Duodenal mucosa (tissue), 2 donors: ENCODE measurements at regions not wholly inside any gene's neighbourhood (a gene's known extent, or its start where the extent isn't known, plus 50 kb on each side); places are given as distances from the start of the nearest gene placed in this dataset.
"Not testable (repeated sequence)": the region's sequence is repeated elsewhere in the genome, so short reads cannot be mapped to it uniquely, and the experiment has no call there.

Source experiments
- H3K27ac ChIP-seq: one replicate; pipeline ENCODE4 v1.7.0; 2013; ENCODE audit warnings: low read depth, low read length
- H3K27me3 ChIP-seq, 2 donors: one replicate each; pipeline ENCODE4 v1.7.0; 2013; ENCODE audit warnings: low read length in 2 of 2, control low read depth in 1 of 2; ENCODE audit not compliant: insufficient read depth in 2 of 2, control insufficient read depth in 1 of 2
- H3K36me3 ChIP-seq, 2 donors: one replicate each; pipeline ENCODE4 v1.7.0; 2013; ENCODE audit warnings: low read length in 2 of 2, control low read depth in 1 of 2; ENCODE audit not compliant: insufficient read depth in 2 of 2, control insufficient read depth in 1 of 2
- H3K4me1 ChIP-seq, 2 donors: one replicate each; pipeline ENCODE4 v1.7.0; 2013; ENCODE audit warnings: low read length in 2 of 2, control low read depth in 1 of 2; ENCODE audit not compliant: insufficient read depth in 2 of 2, control insufficient read depth in 1 of 2
- H3K4me3 ChIP-seq, 2 donors: one replicate each; pipeline ENCODE4 v1.7.0; 2013; ENCODE audit warnings: low read length in 2 of 2, low read depth in 1 of 2
- H3K9ac ChIP-seq, 2 donors: one replicate each; pipeline ENCODE4 v1.7.0; 2013; ENCODE audit warnings: low read length in 2 of 2, low read depth in 1 of 2
- H3K9me3 ChIP-seq, 2 donors: one replicate each; pipeline ENCODE4 v1.7.0; 2013; ENCODE audit warnings: low read length in 2 of 2, control low read depth in 1 of 2; ENCODE audit not compliant: control insufficient read depth in 1 of 2

DNA sequence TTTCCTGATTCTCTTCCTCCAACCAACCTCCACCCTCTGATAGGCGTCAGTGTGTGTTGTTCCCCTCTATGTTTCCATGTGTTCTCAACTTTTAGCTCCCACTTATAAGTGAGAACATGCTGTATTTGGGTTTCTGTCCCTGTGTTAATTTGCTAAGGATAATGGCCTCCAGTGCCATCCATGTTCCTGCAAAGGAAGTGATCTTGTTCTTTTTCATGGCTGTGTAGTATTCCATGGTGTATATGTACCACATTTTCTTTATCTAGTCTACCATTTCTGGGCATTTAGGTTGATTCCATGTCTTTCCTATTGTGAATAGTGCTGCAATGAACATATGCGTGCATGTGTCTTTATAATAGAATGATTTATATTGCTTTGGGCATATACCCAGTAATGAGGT is 107.1 kb upstream of the CPHXL start:
- H3K4me1 ChIP-seq, H3K4me3 ChIP-seq, H3K9ac ChIP-seq, H3K9me3 ChIP-seq, H3K27ac ChIP-seq, H3K36me3 ChIP-seq, H3K27me3 ChIP-seq: not testable (repeated sequence)

DNA sequence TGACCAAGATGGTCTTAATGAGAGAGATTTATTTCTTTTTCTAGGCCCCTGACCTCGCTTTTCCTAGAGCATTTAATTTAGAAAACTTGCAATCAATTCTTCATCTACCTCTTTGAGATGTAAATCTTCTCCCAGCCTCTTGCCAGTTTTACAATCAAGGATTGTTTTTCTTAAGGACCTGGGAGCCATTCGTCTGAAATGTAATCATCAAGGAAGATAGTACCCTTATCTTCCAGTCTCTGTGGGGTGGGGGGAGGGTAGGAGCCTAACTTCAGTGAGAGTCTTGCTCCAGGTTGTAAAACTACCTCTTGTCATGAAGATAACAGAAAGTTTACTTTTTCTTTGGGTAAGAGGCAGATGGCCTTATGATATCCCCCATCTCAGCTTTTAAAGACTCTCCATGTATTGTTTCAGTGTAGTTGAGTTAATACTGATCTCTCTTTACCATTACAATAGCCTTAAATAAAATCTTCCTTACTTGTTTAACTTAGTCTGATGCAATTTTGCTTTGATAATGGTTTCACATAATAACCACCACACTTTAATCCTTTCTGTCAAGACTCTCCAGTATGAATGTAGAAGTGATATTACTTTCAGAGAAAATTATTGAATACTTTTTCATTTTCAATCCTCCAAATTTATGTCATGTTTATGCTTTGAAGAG is 110.2 kb upstream of the CPHXL start:
- H3K9me3 ChIP-seq: no peaks in the 10 kb centered on the region
- H3K27ac ChIP-seq: no peak overlapping the region
- H3K27me3 ChIP-seq: no peaks in the 10 kb centered on the region
- H3K36me3 ChIP-seq: no peaks in the 10 kb centered on the region
- H3K4me3 ChIP-seq: no peak overlapping the region
- peaks cover 0 to under 1% of the 10 kb centered on the region in 2 donors for H3K4me1 ChIP-seq
- no peak overlapping the region for H3K9ac ChIP-seq

DNA sequence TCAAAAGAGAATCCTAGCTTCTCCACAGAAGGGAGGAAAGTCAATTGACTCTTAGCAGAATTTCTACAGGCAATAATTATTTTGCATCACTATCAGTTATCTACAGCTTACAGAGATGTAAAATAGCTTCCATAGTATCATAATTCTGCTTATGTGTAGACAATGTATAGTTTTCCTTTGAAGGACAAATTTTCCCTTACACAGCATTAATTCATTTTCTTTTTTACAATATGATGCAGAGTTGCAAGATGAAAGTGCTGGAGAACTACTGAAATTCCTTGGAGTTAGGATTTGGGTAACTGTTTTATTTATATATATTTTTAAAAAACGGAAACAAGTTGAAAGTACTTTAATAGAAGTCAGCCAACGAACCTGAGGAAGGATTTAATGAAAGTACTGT is 111.0 kb upstream of the CPHXL start:
- Histone ChIP-seq H3K27ac (no peak overlapping the region), H3K4me1 (peaks cover 0 to 3% of the 10 kb centered on the region in 2 donors), H3K9me3 (no peaks in the 10 kb centered on the region), H3K27me3 (no peaks in the 10 kb centered on the region), H3K36me3 (no peaks in the 10 kb centered on the region), H3K9ac (no peak overlapping the region), H3K4me3 (no peak overlapping the region)

DNA sequence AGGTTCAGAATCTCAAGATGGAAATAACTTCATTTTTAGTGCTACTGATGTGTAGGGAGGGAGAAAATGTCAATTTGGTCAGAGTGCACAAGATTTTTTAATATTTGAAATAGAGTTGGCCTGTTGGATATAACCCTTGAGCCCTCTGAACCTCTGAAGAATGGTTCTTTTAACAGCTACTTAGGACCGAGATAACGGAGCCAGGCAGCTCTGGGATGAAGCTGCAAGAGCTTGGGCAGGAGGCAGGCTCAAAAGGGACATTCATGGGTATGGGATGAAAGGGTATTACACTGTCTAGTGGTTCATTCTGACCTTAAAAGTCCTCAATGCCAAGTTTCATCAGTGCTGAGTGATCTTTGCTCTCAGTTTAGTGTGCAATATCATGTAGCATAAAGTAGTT is 111.4 kb upstream of the CPHXL start:
- peaks cover 0 to 3% of the 10 kb centered on the region in 2 donors for H3K4me1 ChIP-seq
- no peaks in the 10 kb centered on the region for H3K9me3 ChIP-seq
- no peak overlapping the region for H3K9ac ChIP-seq
- H3K27ac ChIP-seq: no peak overlapping the region
- no peaks in the 10 kb centered on the region for H3K27me3 ChIP-seq
- H3K36me3 ChIP-seq: no peaks in the 10 kb centered on the region
- H3K4me3 ChIP-seq: no peak overlapping the region

DNA sequence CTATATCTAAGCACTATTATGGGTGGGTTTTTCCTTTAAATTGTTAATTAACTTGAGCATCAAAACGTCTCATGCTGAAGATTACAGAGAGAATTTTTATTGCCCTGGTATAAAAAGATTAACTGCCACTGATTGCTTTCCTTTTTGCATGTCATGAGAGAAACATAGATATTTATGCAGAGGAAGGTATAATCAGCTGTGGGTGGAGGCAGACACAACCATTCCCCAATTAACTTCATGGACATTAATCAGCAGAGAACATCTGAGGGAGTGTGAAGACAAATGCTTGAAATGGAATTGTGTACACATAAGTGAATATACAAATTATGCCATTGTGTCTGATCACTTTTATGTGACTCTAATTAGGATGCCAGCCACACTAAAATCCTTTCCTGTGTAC is 115.2 kb upstream of the CPHXL start:
- no peak overlapping the region for H3K27ac ChIP-seq
- H3K4me1 ChIP-seq: peaks cover 0 to 3% of the 10 kb centered on the region in 2 donors
- H3K9ac ChIP-seq: no peak overlapping the region
- H3K4me3 ChIP-seq: no peak overlapping the region
- H3K36me3 ChIP-seq: no peaks in the 10 kb centered on the region
- H3K9me3 ChIP-seq: no peaks in the 10 kb centered on the region
- H3K27me3 ChIP-seq: no peaks in the 10 kb centered on the region

DNA sequence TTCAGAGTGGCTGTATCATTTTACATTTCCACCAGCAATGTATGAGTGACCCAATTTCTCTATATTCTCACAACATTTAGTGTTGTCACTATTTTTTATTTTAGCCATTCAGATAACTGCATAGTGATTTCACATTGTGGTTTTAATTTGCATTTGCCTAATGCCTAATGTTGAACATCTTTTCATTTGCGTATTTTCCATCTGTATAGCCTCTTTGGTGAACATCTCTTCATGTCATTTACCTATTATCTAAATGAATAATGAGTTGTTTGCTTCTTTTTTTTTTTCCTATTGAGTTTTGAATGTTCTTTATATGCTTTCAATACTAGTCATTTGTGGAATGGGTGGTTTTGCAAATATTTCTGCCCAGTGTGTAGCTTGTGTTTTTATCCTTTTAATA is 120.9 kb upstream of the CPHXL start:
- Histone ChIP-seq H3K9me3 (no peaks in the 10 kb centered on the region), H3K36me3 (no peaks in the 10 kb centered on the region), H3K27ac (no peak overlapping the region), H3K4me1 (no peaks in the 10 kb centered on the region), H3K9ac (no peak overlapping the region), H3K4me3 (no peak overlapping the region), H3K27me3 (no peaks in the 10 kb centered on the region)

DNA sequence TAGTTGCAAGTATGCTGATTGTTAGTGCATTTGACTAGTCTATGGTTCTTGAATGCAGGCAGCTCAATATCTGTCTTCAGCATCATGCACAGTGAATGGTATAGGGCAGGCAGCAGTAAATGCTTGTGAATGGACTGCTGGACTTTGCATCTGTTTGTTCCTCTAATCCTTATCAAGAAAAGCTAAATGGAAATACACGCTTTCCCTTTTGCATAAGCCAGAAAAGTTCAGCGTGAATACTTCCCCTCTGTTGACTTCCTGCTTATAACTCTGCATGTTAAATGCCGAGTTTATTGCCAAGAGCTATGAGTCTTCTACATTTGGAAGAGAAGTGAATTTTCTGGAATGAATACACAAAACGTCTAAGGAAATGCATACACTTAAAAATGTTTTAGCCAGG is 127.9 kb upstream of the CPHXL start:
- Histone ChIP-seq H3K9me3 (no peaks in the 10 kb centered on the region), H3K9ac (no peak overlapping the region), H3K4me1 (peaks cover 0 to 5% of the 10 kb centered on the region in 2 donors), H3K4me3 (no peak overlapping the region), H3K27me3 (no peaks in the 10 kb centered on the region), H3K36me3 (no peaks in the 10 kb centered on the region), H3K27ac (no peak overlapping the region)

DNA sequence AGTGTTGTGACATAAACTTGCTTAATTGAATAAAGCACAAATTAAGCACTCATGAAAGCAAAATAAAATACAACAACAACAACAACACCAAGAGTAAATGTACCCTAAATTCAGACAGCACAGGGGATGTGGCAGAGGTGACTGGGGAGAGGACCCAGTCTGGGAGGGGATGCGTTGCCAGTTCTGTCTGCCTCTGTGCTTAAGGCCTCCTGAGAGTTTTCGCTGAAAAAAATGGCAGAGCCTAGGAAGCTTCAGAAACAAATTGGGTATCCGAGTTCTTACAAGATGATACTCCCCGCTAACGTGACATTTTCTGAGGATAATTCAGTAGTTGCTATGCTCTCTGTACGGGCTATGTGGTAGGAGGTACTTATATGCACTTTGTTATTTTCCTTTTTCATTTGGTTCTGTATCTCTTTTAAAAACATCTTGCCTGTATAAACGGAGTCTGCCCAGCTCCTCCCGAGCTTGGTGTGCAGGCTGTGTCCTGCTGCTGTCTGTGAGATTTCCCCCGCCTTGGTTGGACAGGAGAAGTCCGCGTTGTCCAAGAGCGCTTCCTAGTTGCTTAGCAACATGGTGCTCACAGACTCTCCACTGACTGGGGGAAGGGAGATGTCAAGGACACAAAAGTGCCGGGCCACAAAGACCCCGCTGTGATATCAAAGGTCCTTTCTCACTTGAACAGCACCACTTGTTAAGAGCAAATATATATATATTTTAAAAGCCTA is 134.2 kb upstream of the CPHXL start:
- Histone ChIP-seq H3K9me3 (no peaks in the 10 kb centered on the region), H3K27ac (no peak overlapping the region), H3K36me3 (no peaks in the 10 kb centered on the region), H3K4me3 (no peak overlapping the region), H3K27me3 (peaks cover 0 to 4% of the 10 kb centered on the region in 2 donors), H3K4me1 (no peaks in the 10 kb centered on the region), H3K9ac (no peak overlapping the region)

DNA sequence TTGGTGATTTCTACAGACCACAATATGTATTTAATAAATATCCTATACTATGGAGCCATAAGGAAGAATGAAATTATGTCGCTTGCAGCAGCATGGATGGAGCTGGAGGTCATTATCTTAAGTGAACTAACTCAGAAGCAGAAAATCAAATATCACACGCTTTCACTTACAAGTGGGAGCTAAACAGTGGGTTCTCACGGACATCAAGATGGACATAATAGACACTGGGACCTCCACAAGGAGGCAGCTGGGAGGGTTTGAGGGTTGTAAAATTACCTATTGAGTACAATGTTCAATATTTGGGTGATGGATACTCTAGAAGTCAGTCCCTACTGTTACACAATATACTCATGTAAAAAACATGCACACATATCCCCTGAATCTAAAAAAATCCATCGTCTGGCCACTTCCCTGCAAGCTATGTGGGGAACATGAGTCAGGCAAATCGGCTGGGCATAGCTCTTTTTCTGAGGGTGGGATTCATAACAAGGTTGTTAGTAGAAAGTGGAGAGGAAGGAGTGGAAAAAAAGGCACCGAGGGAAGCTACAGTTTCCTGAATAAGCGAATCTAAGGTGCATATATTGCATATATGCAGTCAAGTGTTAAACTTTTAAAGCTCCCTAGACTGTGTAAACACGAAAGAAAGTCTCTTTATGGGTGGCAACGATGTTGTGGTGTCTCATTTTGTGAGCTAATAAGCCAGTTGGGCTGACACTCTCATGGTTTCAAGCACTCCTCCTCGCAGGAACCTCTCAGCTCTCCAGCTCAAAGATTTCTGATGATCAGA is 135.2 kb upstream of the CPHXL start:
- Histone ChIP-seq H3K27ac (no peak overlapping the region), H3K36me3 (no peaks in the 10 kb centered on the region), H3K9ac (no peak overlapping the region), H3K9me3 (no peaks in the 10 kb centered on the region), H3K27me3 (peaks cover 0 to 4% of the 10 kb centered on the region in 2 donors), H3K4me1 (no peaks in the 10 kb centered on the region), H3K4me3 (no peak overlapping the region)

DNA sequence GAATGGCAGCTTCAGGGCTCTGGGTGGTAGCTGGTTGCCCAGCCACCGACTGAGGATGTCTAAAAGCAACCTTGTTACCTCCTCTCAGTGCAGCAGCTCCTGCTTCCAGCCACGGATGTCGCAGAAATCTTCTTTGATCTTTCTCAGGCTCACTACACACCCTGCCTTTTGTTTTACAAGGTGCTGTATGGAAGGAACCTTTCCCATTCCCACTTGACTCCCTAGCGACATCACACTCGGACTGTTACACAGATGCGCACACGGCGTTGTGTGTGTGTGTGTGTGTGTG is 135.8 kb upstream of the CPHXL start:
- H3K36me3 ChIP-seq: no peaks in the 10 kb centered on the region
- H3K9me3 ChIP-seq: no peaks in the 10 kb centered on the region
- H3K9ac ChIP-seq: no peak overlapping the region
- peaks cover 0 to 4% of the 10 kb centered on the region in 2 donors for H3K27me3 ChIP-seq
- no peaks in the 10 kb centered on the region for H3K4me1 ChIP-seq
- no peak overlapping the region for H3K27ac ChIP-seq
- no peak overlapping the region for H3K4me3 ChIP-seq
